Heart left ventricle (tissue), 16 donors: ENCODE measurements at regions not wholly inside any gene's neighbourhood (a gene's known extent, or its start where the extent isn't known, plus 50 kb on each side); places are given as distances from the start of the nearest gene placed in this dataset.

Experiments used
- ATAC-seq, 4 donors: fragments of 200-7000 bp; cut with Tn5 transposase; one replicate each; pipeline ENCODE4 v1.9.1; 2020 to 2022; ENCODE audit warnings: moderate library complexity in 4 of 4, mild to moderate bottlenecking in 3 of 4, moderate number of reproducible peaks in 1 of 4
- DNase-seq, 5 donors: peaks; one replicate each; pipeline ENCODE4 v3.0.0-alpha.2; 2020
- H3K27ac ChIP-seq, 12 donors: fragments of 200-600 bp; sonication (generic) in 4 of 12; one replicate each; pipeline versions ENCODE4 v1.5.0 to v1.8.0; 2016 to 2022; ENCODE audit warnings: mild to moderate bottlenecking in 2 of 12
- H3K27me3 ChIP-seq, 9 donors: fragments of 200-600 bp; sonication (generic) in 2 of 9; one replicate each; pipeline versions ENCODE4 v1.5.1 to v1.8.0; 2016 to 2022; ENCODE audit warnings: mild to moderate bottlenecking in 3 of 9
- H3K36me3 ChIP-seq, 9 donors: fragments of 200-600 bp; sonication (generic) in 2 of 9; one replicate each; pipeline versions ENCODE4 v1.5.0 to v1.8.0; 2018 to 2022; ENCODE audit warnings: mild to moderate bottlenecking in 2 of 9
- H3K4me1 ChIP-seq, 12 donors: fragments of 200-600 bp; sonication (generic) in 4 of 12; one replicate each; pipeline versions ENCODE4 v1.5.0 to v1.8.0; 2016 to 2022; ENCODE audit warnings: mild to moderate bottlenecking in 3 of 12
- H3K4me3 ChIP-seq, 12 donors: fragments of 200-600 bp; sonication (generic) in 4 of 12; one replicate each; pipeline versions ENCODE4 v1.5.0 to v1.8.0; 2017 to 2022; ENCODE audit warnings: mild to moderate bottlenecking in 9 of 12, moderate library complexity in 4 of 12
- H3K9me3 ChIP-seq, 12 donors: fragments of 200-600 bp; sonication (generic) in 4 of 12; one replicate each; pipeline versions ENCODE4 v1.5.0 to v1.8.0; 2016 to 2022; ENCODE audit warnings: mild to moderate bottlenecking in 1 of 12
- CTCF ChIP-seq, 12 donors: fragments of 200-600 bp; sonication (generic) in 4 of 12; IDR thresholded peaks; one replicate each; pipeline versions ENCODE4 v1.5.0 to v1.8.0; 2018 to 2022; ENCODE audit warnings: antibody characterized with exemption in 12 of 12, mild to moderate bottlenecking in 5 of 12
- POLR2A ChIP-seq, 2 donors: fragments of 450-650 bp; IDR thresholded peaks; one replicate each; pipeline ENCODE4 v1.6.1; 2017; ENCODE audit warnings: antibody characterized with exemption in 2 of 2, mild to moderate bottlenecking in 2 of 2, moderate library complexity in 2 of 2
- WGBS, 4 donors: extraction: QIAGEN DNeasy Blood & Tissue Kit in 2 of 4; methylation state at CpG; one replicate each; pipeline versions ENCODE4 v1.1.5 to v1.1.7; 2013 to 2018; 5-methylcytosine and 5-hydroxymethylcytosine counted together
- intact Hi-C, 10 donors: fragments of 100-400 bp; cut with DNase I; formaldehyde crosslinking; loops; one replicate each; pipeline versions ENCODE4 v1.11.1 to v1.14.2; 2022
- donor health status: ischemic (EF 13 %, LVEDD 7.1; RV severe dilation, severe dysfunction).
- donor health status: healthy with polysubstance abuse.
- donor health status: DM: no; HTN: yes; CAD: no.
- donor health status: DM: no; HTN: no; CAD: no.
- donor health status: ischemic (EF 25% LVEDD 6.9; RV normal size, moderate dysfunction).
- donor health status: ischemic (EF 25% LVEDD 5.7; RV mildly dilated, moderate dysfunction).
- donor health status: healthy.
- donor health status: DM: yes; HTN: yes; CAD: no.
- donor health status: ischemic (EF 35%, LVEDD 5.7; RV mildly dilated, moderate dysfunction).
- donor health status: nonischemic (EF 11% LVEDD 7.7; RV severe dilation, severe dysfunction).
- donor health status: DM: yes; HTN: yes; CAD: no.
- donor health status: PGD.
- donor health status: ischemic (EF 29% LVEDD 5.4; RV normal size, mild dysfunction).
- donor health status: nonischemic (EF 23%, LVEDD 6.1; RV moderate dilation, normal function).

GRCh38 chr5:20694121-20694520, 706.1 kb upstream of the CDH18 start:
- intact Hi-C loops, result no loop called here
- Histone ChIP-seq H3K4me3 (no peak overlapping the region), H3K4me1 (no peaks in the 10 kb centered on the region), H3K27ac (no peak overlapping the region), H3K9me3 (no peaks in the 10 kb centered on the region), H3K27me3 (no peaks in the 10 kb centered on the region), H3K36me3 (no peaks in the 10 kb centered on the region)
- no peak for DNase-seq
- WGBS, 4 donors, result 44 to 92% (median 54%) methylated on average over 2 of the region's 2 CpGs
- TF ChIP-seq CTCF (IDR thresholded peaks at IDR 0.05) (no peak), POLR2A (IDR thresholded peaks at IDR 0.05) (no peak)
- ATAC-seq, result no peak

- no peaks in the 10 kb centered on the region for H3K27me3 ChIP-seq
- H3K36me3 ChIP-seq, result no peaks in the 10 kb centered on the region
- intact Hi-C loops, result no loop called here
- ATAC-seq (no peak), DNase-seq (no peak)
- H3K4me3 ChIP-seq, result no peak overlapping the region
- H3K9me3 ChIP-seq, result no peaks in the 10 kb centered on the region
- no peaks in the 10 kb centered on the region for H3K4me1 ChIP-seq
- 69 to 77% (median 74%) methylated on average over 1 of the region's 1 CpG for WGBS, 4 donors
- TF ChIP-seq POLR2A (IDR thresholded peaks at IDR 0.05), result no peak
- no peak for TF ChIP-seq CTCF (IDR thresholded peaks at IDR 0.05)
- no peak overlapping the region for H3K27ac ChIP-seq
These were observed 704.9 kb upstream of the CDH18 start for GRCh38 chr5:20692913-20693312.

GRCh38 chr5:20683241-20683940, 695.4 kb upstream of the CDH18 start:
- WGBS, 4 donors, result 67 to 83% (median 78%) methylated on average over 5 of the region's 5 CpGs
- ATAC-seq, result no peak
- intact Hi-C loops, result no loop called here
- no peak for TF ChIP-seq POLR2A (IDR thresholded peaks at IDR 0.05)
- no peak for TF ChIP-seq CTCF (IDR thresholded peaks at IDR 0.05)
- no peaks in the 10 kb centered on the region for H3K36me3 ChIP-seq
- H3K4me3 ChIP-seq, result no peak overlapping the region
- no peak overlapping the region for H3K27ac ChIP-seq
- no peaks in the 10 kb centered on the region for H3K27me3 ChIP-seq
- H3K4me1 ChIP-seq, result no peaks in the 10 kb centered on the region
- H3K9me3 ChIP-seq, result no peaks in the 10 kb centered on the region
- DNase-seq, result no peak

GRCh38 chr5:20680718-20681302, 692.8 kb upstream of the CDH18 start:
- intact Hi-C loops, result no loop called here
- DNase-seq (no peak), ATAC-seq (no peak)
- H3K4me3 ChIP-seq, result no peak overlapping the region
- WGBS, 4 donors, result 56 to 64% (median 59%) methylated on average over 5 of the region's 5 CpGs
- H3K9me3 ChIP-seq, result no peaks in the 10 kb centered on the region
- no peak overlapping the region for H3K27ac ChIP-seq
- H3K36me3 ChIP-seq, result no peaks in the 10 kb centered on the region
- TF ChIP-seq CTCF (IDR thresholded peaks at IDR 0.05) (no peak), POLR2A (IDR thresholded peaks at IDR 0.05) (no peak)
- no peaks in the 10 kb centered on the region for H3K4me1 ChIP-seq
- H3K27me3 ChIP-seq, result no peaks in the 10 kb centered on the region
